Heart left ventricle (tissue), 16 donors: ENCODE measurements at regions not wholly inside any gene's neighbourhood (a gene's known extent, or its start where the extent isn't known, plus 50 kb on each side); places are given as distances from the start of the nearest gene placed in this dataset.

Experiments used
- ATAC-seq, 4 donors: fragments of 200-7000 bp; cut with Tn5 transposase; one replicate each; pipeline ENCODE4 v1.9.1; 2020 to 2022; ENCODE audit warnings: moderate library complexity in 4 of 4, mild to moderate bottlenecking in 3 of 4, moderate number of reproducible peaks in 1 of 4
- DNase-seq, 5 donors: peaks; one replicate each; pipeline ENCODE4 v3.0.0-alpha.2; 2020
- H3K27ac ChIP-seq, 12 donors: fragments of 200-600 bp; sonication (generic) in 4 of 12; one replicate each; pipeline versions ENCODE4 v1.5.0 to v1.8.0; 2016 to 2022; ENCODE audit warnings: mild to moderate bottlenecking in 2 of 12
- H3K27me3 ChIP-seq, 9 donors: fragments of 200-600 bp; sonication (generic) in 2 of 9; one replicate each; pipeline versions ENCODE4 v1.5.1 to v1.8.0; 2016 to 2022; ENCODE audit warnings: mild to moderate bottlenecking in 3 of 9
- H3K36me3 ChIP-seq, 9 donors: fragments of 200-600 bp; sonication (generic) in 2 of 9; one replicate each; pipeline versions ENCODE4 v1.5.0 to v1.8.0; 2018 to 2022; ENCODE audit warnings: mild to moderate bottlenecking in 2 of 9
- H3K4me1 ChIP-seq, 12 donors: fragments of 200-600 bp; sonication (generic) in 4 of 12; one replicate each; pipeline versions ENCODE4 v1.5.0 to v1.8.0; 2016 to 2022; ENCODE audit warnings: mild to moderate bottlenecking in 3 of 12
- H3K4me3 ChIP-seq, 12 donors: fragments of 200-600 bp; sonication (generic) in 4 of 12; one replicate each; pipeline versions ENCODE4 v1.5.0 to v1.8.0; 2017 to 2022; ENCODE audit warnings: mild to moderate bottlenecking in 9 of 12, moderate library complexity in 4 of 12
- H3K9me3 ChIP-seq, 12 donors: fragments of 200-600 bp; sonication (generic) in 4 of 12; one replicate each; pipeline versions ENCODE4 v1.5.0 to v1.8.0; 2016 to 2022; ENCODE audit warnings: mild to moderate bottlenecking in 1 of 12
- POLR2A ChIP-seq, 2 donors: fragments of 450-650 bp; IDR thresholded peaks; one replicate each; pipeline ENCODE4 v1.6.1; 2017; ENCODE audit warnings: antibody characterized with exemption in 2 of 2, mild to moderate bottlenecking in 2 of 2, moderate library complexity in 2 of 2
- WGBS, 4 donors: extraction: QIAGEN DNeasy Blood & Tissue Kit in 2 of 4; methylation state at CpG; one replicate each; pipeline versions ENCODE4 v1.1.5 to v1.1.7; 2013 to 2018; 5-methylcytosine and 5-hydroxymethylcytosine counted together
- intact Hi-C, 10 donors: fragments of 100-400 bp; cut with DNase I; formaldehyde crosslinking; loops; one replicate each; pipeline versions ENCODE4 v1.11.1 to v1.14.2; 2022
- TF ChIP-seq, protein P1 (sequence below), 12 donors: fragments of 200-600 bp; sonication (generic) in 4 of 12; IDR thresholded peaks; one replicate each; pipeline versions ENCODE4 v1.5.0 to v1.8.0; 2018 to 2022; ENCODE audit warnings: antibody characterized with exemption in 12 of 12, mild to moderate bottlenecking in 5 of 12
- donor health status: ischemic (EF 13 %, LVEDD 7.1; RV severe dilation, severe dysfunction).
- donor health status: healthy with polysubstance abuse.
- donor health status: DM: no; HTN: yes; CAD: no.
- donor health status: DM: no; HTN: no; CAD: no.
- donor health status: ischemic (EF 25% LVEDD 6.9; RV normal size, moderate dysfunction).
- donor health status: ischemic (EF 25% LVEDD 5.7; RV mildly dilated, moderate dysfunction).
- donor health status: healthy.
- donor health status: DM: yes; HTN: yes; CAD: no.
- donor health status: ischemic (EF 35%, LVEDD 5.7; RV mildly dilated, moderate dysfunction).
- donor health status: nonischemic (EF 11% LVEDD 7.7; RV severe dilation, severe dysfunction).
- donor health status: DM: yes; HTN: yes; CAD: no.
- donor health status: PGD.
- donor health status: ischemic (EF 29% LVEDD 5.4; RV normal size, mild dysfunction).
- donor health status: nonischemic (EF 23%, LVEDD 6.1; RV moderate dilation, normal function).

DNA sequence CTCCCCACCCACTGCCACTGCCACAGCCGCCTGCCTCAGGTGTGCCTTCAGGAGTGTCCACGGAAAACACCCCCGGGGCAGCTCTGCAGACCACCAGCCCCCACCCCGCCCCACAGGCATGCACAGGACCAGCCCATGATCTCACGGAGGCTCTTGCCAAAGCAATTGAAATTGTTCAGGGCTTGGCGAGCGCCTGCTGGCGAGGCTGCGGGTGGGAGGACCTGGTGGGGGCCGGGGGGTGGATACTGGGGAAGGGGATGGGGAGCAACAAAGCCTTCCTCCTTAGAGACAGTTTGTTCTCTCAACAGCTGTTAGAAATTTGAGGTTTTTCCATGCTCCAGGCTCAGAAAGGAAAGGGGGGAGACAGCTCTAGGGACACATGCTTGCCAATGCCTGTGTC, 274.7 kb downstream of the MN1 start:
- Histone ChIP-seq H3K4me3 (no peak overlapping the region), H3K9me3 (peaks cover 0 to 9% (median 2%) of the 10 kb centered on the region in 12 donors), H3K27me3 (peaks cover 0 to 4% (median 0%) of the 10 kb centered on the region in 9 donors), H3K36me3 (no peaks in the 10 kb centered on the region), H3K4me1 (peaks cover 0 to 4% (median 0%) of the 10 kb centered on the region in 12 donors), H3K27ac (no peak overlapping the region)
- no peak for ATAC-seq
- 22 to 60% (median 50%) methylated on average over 4 to 10 of the region's 10 CpGs for WGBS, 4 donors
- intact Hi-C loops: no loop called here
- TF ChIP-seq, protein P1, sequence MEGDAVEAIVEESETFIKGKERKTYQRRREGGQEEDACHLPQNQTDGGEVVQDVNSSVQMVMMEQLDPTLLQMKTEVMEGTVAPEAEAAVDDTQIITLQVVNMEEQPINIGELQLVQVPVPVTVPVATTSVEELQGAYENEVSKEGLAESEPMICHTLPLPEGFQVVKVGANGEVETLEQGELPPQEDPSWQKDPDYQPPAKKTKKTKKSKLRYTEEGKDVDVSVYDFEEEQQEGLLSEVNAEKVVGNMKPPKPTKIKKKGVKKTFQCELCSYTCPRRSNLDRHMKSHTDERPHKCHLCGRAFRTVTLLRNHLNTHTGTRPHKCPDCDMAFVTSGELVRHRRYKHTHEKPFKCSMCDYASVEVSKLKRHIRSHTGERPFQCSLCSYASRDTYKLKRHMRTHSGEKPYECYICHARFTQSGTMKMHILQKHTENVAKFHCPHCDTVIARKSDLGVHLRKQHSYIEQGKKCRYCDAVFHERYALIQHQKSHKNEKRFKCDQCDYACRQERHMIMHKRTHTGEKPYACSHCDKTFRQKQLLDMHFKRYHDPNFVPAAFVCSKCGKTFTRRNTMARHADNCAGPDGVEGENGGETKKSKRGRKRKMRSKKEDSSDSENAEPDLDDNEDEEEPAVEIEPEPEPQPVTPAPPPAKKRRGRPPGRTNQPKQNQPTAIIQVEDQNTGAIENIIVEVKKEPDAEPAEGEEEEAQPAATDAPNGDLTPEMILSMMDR (IDR thresholded peaks at IDR 0.05): no peak
- no peak for TF ChIP-seq POLR2A (IDR thresholded peaks at IDR 0.05)
- DNase-seq: no peak

DNA sequence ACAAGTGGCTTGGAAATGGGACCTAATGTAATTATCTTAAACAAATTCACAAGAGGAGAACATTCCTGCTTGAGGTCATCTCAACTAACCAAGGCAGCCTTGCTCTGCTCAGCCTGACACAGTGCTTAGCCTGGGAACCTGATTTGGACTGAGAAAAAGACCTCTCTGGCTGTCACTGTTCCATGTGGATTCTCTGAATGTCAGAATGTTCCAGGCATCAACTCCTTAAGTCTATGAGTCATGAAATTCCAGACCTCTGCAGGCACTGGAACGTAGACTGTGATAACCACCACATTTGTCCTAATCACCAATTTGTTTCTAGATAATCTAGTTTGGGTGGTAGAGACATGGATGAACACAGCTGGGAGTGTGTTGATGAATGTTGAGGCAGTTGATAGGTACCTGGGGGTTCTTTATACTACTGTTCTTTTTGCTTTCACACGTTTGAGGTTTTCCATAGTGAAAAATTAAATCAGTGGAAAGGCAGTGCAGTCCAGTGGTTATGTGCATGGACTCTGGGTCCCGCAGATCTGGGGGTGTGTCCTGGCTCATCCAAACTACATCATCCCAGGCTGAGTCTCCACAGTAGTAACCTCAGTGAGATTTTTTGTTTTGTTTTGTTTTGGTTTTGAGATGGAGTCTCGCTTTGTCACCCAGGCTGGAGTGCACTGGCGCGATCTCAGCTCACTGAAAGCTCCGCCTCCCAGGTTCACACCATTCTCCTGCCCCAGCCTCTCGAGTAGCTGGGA, 269.6 kb downstream of the MN1 start:
- H3K27ac ChIP-seq: peak overlapping the region in 3 of 12 donors; percentile 3 to 52 (median 28)
- peaks cover 0 to 7% (median 0%) of the 10 kb centered on the region in 12 donors for H3K4me1 ChIP-seq
- WGBS, 4 donors: 65 to 74% (median 68%) methylated on average over 8 of the region's 8 CpGs
- peaks cover 0 to 4% (median 0%) of the 10 kb centered on the region in 9 donors for H3K27me3 ChIP-seq
- intact Hi-C loops: no loop called here
- no peaks in the 10 kb centered on the region for H3K36me3 ChIP-seq
- no peak overlapping the region for H3K4me3 ChIP-seq
- peak; percentile 54 to 90 (median 72) for ATAC-seq
- no peak for DNase-seq
- peaks cover 0 to 9% (median 2%) of the 10 kb centered on the region in 12 donors for H3K9me3 ChIP-seq
- TF ChIP-seq POLR2A (IDR thresholded peaks at IDR 0.05): no peak
- TF ChIP-seq, protein P1 (IDR thresholded peaks at IDR 0.05): no peak

DNA sequence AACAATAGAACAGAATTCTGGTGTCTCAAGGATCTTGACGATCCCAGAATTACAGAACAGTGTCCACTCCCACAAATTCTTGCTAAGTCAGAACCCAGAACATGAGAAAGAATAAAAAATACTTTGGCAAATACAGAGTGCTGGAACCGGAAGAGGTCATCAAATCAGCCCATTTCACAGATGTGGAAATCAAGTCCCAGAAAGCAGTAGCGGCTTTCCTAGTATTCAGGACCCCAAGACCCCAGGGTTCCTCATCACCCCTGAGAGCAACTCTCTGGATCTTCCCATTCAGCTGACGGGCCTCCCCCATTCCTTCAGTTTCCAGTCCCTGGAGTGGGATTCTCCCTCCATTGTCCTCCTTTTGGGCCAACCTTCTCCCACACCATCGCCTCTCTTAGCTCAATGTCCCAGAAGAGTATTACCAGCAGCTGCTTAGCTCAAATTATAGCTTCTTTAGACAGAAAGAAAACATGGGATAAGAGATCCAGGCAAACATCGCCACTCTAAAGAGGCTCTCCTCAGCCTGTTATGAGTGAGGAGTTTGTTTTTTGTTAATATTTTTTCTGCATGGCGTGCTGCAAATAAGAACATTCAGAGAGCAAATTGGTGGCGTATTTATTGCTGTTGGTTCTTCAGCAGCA, 268.3 kb downstream of the MN1 start:
- WGBS, 4 donors: 77 to 82% (median 81%) methylated on average over 8 of the region's 8 CpGs
- H3K27me3 ChIP-seq: peaks cover 0 to 4% (median 0%) of the 10 kb centered on the region in 9 donors

DNA sequence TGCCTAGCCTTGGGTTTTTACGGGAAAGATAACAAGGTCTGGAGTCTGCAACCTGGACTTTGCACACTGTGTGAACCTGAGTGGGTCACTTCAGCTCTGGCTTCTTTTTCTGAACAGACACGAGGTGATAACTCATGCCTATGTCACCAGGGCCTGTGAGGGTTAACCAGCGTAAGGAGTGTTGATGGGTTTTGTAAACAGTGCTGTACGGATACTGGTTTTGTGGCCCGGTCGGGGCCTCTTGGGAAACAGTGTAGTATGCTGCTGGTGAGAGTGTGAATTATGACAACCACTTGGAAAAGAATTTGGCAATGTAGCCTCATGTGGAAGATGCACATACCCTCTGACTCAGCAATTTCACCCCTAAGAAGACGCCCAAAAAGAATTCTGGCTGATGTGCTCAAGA, 266.8 kb downstream of the MN1 start:
- TF ChIP-seq, protein P1 (IDR thresholded peaks at IDR 0.05): no peak
- TF ChIP-seq POLR2A (IDR thresholded peaks at IDR 0.05): no peak
- Histone ChIP-seq H3K27me3 (peaks cover 0 to 4% (median 0%) of the 10 kb centered on the region in 9 donors), H3K9me3 (peaks cover 0 to 9% (median 2%) of the 10 kb centered on the region in 12 donors), H3K4me3 (no peak overlapping the region), H3K4me1 (peaks cover 0 to 12% (median 2%) of the 10 kb centered on the region in 12 donors), H3K27ac (no peak overlapping the region), H3K36me3 (no peaks in the 10 kb centered on the region)
- ATAC-seq (no peak), DNase-seq (no peak)
- WGBS, 4 donors: 58 to 73% (median 65%) methylated on average over 6 to 7 of the region's 7 CpGs
- intact Hi-C loops: no loop called here

More for the DNA sequence above, 268.3 kb downstream of the MN1 start:
- intact Hi-C loops: no loop called here
- Histone ChIP-seq H3K27ac (no peak overlapping the region), H3K4me1 (peaks cover 0 to 12% (median 2%) of the 10 kb centered on the region in 12 donors), H3K4me3 (no peak overlapping the region), H3K9me3 (peaks cover 0 to 9% (median 2%) of the 10 kb centered on the region in 12 donors), H3K36me3 (no peaks in the 10 kb centered on the region)
- TF ChIP-seq, protein P1 (IDR thresholded peaks at IDR 0.05): no peak
- TF ChIP-seq POLR2A (IDR thresholded peaks at IDR 0.05): no peak
- DNase-seq: no peak
- ATAC-seq: no peak
